ENCODE measurements at regions not wholly inside any gene's neighbourhood (a gene's known extent, or its start where the extent isn't known, plus 50 kb on each side); places are given as distances from the start of the nearest gene placed in this dataset.

- TF ChIP-seq CTCF (IDR thresholded peaks at IDR 0.05; ENCODE audit: borderline replicate concordance, extremely low read depth, low read length, poor library complexity, severe bottlenecking) (no peak), EZH2 (IDR thresholded peaks at IDR 0.05; ENCODE audit: borderline replicate concordance, low read depth, low read length, severe bottlenecking) (no peak)
Observed at GRCh38 chr2:15816226-15816625, 124.1 kb upstream of the MYCN start.

All from DND-41 (cell line).